K562 (cell line): ENCODE measurements at regions not wholly inside any gene's neighbourhood (a gene's known extent, or its start where the extent isn't known, plus 50 kb on each side); places are given as distances from the start of the nearest gene placed in this dataset.

Experiments used
- ATAC-seq: fragments of 200-7000 bp; cut with Tn5 transposase; 3 replicates; pipeline ENCODE4 v1.9.1; 2020; ENCODE audit warnings: moderate library complexity
- BruUV-seq: library from RNA; stranded (reverse); fragments of 400-500 nt; replicated peaks from 2 replicates; lab custom pipeline; 2021; lab: Mats Ljungman, UMichigan
- CTCF ChIA-PET: fragments of 300-600 bp; formaldehyde crosslinking; extraction: SDS; loops from one replicate; lab custom pipeline; 2021; ENCODE audit warnings: low intra/inter-chr PET ratio; lab: Yijun Ruan, JAX
- POLR2A ChIA-PET: fragments of 300-600, 350-650 bp; sonication (Branson Sonifier 250); formaldehyde crosslinking; extraction: SDS; loops from one replicate; lab custom pipeline; 2021; ENCODE audit warnings: antibody characterized with exemption, inconsistent platforms; lab: Yijun Ruan, JAX
- DNase-seq, 4 experiments: peaks; one replicate each; pipeline versions ENCODE4 v3.0.0 to v3.0.0-alpha.2; 2011 to 2018; ENCODE audit warnings: low spot score in 3 of 4, mixed read lengths in 3 of 4; ENCODE audit errors: extremely low read depth in 1 of 4
- FAIRE-seq: peaks from 2 replicates; lab custom pipeline; 2011; peaks lifted over from hg19 to GRCh38; lab: Jason Lieb, UNC
- H2AFZ ChIP-seq: 2 replicates; pipeline ENCODE4 v1.6.0; 2011; ENCODE audit warnings: low read depth, low read length, control low read depth, inconsistent platforms
- H3K27ac ChIP-seq: fragments of 200-600 bp; 3 replicates; pipeline ENCODE4 v1.8.0; 2011; ENCODE audit warnings: low read depth, mild to moderate bottlenecking, control low read depth, inconsistent platforms, low read length, moderate library complexity, mixed read lengths; ENCODE audit errors: extremely low read depth
- H3K27me3 ChIP-seq, 2 experiments: fragments of 300-600 bp in 1 of 2; 2 replicates in 1 of 2; 3 replicates in 1 of 2; pipeline versions ENCODE4 v1.6.0 to v1.8.0; 2011; ENCODE audit warnings: inconsistent platforms in 2 of 2, low read length in 2 of 2, mild to moderate bottlenecking in 1 of 2, mixed read lengths in 1 of 2, moderate library complexity in 1 of 2; ENCODE audit not compliant: control insufficient read depth in 2 of 2, insufficient read depth in 2 of 2
- H3K36me3 ChIP-seq: fragments of 300-600 bp; 3 replicates; pipeline ENCODE4 v1.8.0; 2011; ENCODE audit warnings: mild to moderate bottlenecking, low read length, inconsistent platforms; ENCODE audit not compliant: control insufficient read depth, insufficient read depth
- H3K4me1 ChIP-seq, 2 experiments: fragments of 200-600 bp in 1 of 2; replicated peaks in 1 of 2; 2 replicates in 1 of 2; 3 replicates in 1 of 2; pipeline versions ENCODE4 v1.5.1 to v1.8.0; 2011; ENCODE audit warnings: inconsistent platforms in 2 of 2, low read length in 2 of 2, mild to moderate bottlenecking in 1 of 2, mixed read lengths in 1 of 2, moderate library complexity in 1 of 2; ENCODE audit not compliant: control insufficient read depth in 2 of 2, insufficient read depth in 2 of 2
- H3K4me2 ChIP-seq: 2 replicates; pipeline ENCODE4 v1.6.1; 2011; ENCODE audit warnings: low read length, control low read depth, inconsistent platforms, mixed read lengths; ENCODE audit not compliant: insufficient read depth
- H3K4me3 ChIP-seq: fragments of 200-600 bp; sonication (generic), shearing (Covaris generic); 2 replicates; pipeline ENCODE4 v1.5.1; 2016; ENCODE audit warnings: control low read depth, inconsistent platforms
- H3K79me2 ChIP-seq: fragments of 200-600 bp; 3 replicates; pipeline ENCODE4 v1.8.0; 2011; ENCODE audit warnings: low read length, inconsistent platforms; ENCODE audit not compliant: control insufficient read depth, insufficient read depth
- H3K9ac ChIP-seq, 2 experiments: 2 replicates each; pipeline versions ENCODE4 v1.6.0 to v1.6.1; 2011; ENCODE audit warnings: low read depth in 2 of 2, low read length in 2 of 2, control low read depth in 1 of 2, inconsistent platforms in 1 of 2, mild to moderate bottlenecking in 1 of 2, mixed read lengths in 1 of 2; ENCODE audit not compliant: insufficient read depth in 1 of 2
- H3K9me1 ChIP-seq: one replicate; pipeline ENCODE4 v1.6.0; 2011; ENCODE audit warnings: inconsistent platforms, mild to moderate bottlenecking, low read length, moderate library complexity; ENCODE audit not compliant: control insufficient read depth, insufficient read depth
- H3K9me3 ChIP-seq: replicated peaks from 2 replicates; pipeline ENCODE4 v1.5.1; 2011; ENCODE audit warnings: low read depth, low read length, inconsistent platforms; ENCODE audit not compliant: control insufficient read depth, insufficient read depth
- H4K20me1 ChIP-seq: replicated peaks from 2 replicates; pipeline ENCODE4 v1.6.1; 2011; ENCODE audit warnings: low read length, inconsistent platforms, mixed read lengths; ENCODE audit not compliant: control insufficient read depth, insufficient read depth
- CREB1 ChIP-seq, 2 experiments: sonication (generic) in 1 of 2; formaldehyde crosslinking in 1 of 2; IDR thresholded peaks; 2 replicates each; pipeline versions ENCODE4 v1.6.1 to v1.8.0; 2012 to 2022; ENCODE audit warnings: inconsistent platforms in 1 of 2, mild to moderate bottlenecking in 1 of 2, missing genetic modification reagents in 1 of 2, moderate library complexity in 1 of 2
- MAFG ChIP-seq: fragments of 450-650 bp; conservative IDR thresholded peaks from 2 replicates; pipeline ENCODE4 v1.6.1; 2016; ENCODE audit warnings: missing genetic modification characterization, missing compliant biosample characterization
- MCM2 ChIP-seq: fragments of 450-650 bp; IDR thresholded peaks from 2 replicates; pipeline ENCODE4 v1.6.1; 2017; ENCODE audit warnings: low read depth, mild to moderate bottlenecking
- SAFB2 ChIP-seq: fragments of 200-400 bp; formaldehyde crosslinking; IDR thresholded peaks from 2 replicates; pipeline ENCODE4 v1.6.1; 2018; ENCODE audit warnings: borderline replicate concordance, low read length, low read depth, moderate library complexity; ENCODE audit not compliant: severe bottlenecking
- SMAD2 ChIP-seq: fragments of 150-350 bp; IDR thresholded peaks from 2 replicates; pipeline ENCODE4 v1.6.1; 2014; ENCODE audit warnings: low read depth, mild to moderate bottlenecking, low read length
- WGBS: fragments of 100-300 bp; shearing (Covaris generic); methylation state at CpG from one replicate; pipeline ENCODE4 v1.1.6; 2016; ENCODE audit warnings: low coverage, mixed read lengths; ENCODE audit not compliant: insufficient coverage; ENCODE audit errors: missing lambda C conversion rate; 5-methylcytosine and 5-hydroxymethylcytosine counted together
- in situ Hi-C: fragments of 300-500 bp; cut with MboI; formaldehyde crosslinking; loops from 4 replicates; pipeline ENCODE4 v1.15.0; 2018; ENCODE audit warnings: inconsistent platforms, mixed read lengths
- intact Hi-C: fragments of 100-400 bp; cut with micrococcal nuclease; formaldehyde crosslinking; loops from 2 replicates; pipeline ENCODE4 v1.14.2; 2022
- TF ChIP-seq, protein P1 (sequence below), 2 experiments: fragments of 450-650 bp; IDR thresholded peaks; 2 replicates each; pipeline ENCODE4 v1.6.1; 2016; ENCODE audit warnings: mild to moderate bottlenecking in 2 of 2, borderline replicate concordance in 1 of 2, low read depth in 1 of 2, moderate library complexity in 1 of 2
- TF ChIP-seq, protein P2 (sequence below): fragments of 450-650 bp; formaldehyde crosslinking; IDR thresholded peaks from 2 replicates; pipeline ENCODE4 v1.4.0; 2022; ENCODE audit warnings: missing genetic modification characterization
- TF ChIP-seq, protein P3 (sequence below): fragments of 450-650 bp; formaldehyde crosslinking; IDR thresholded peaks from 2 replicates; pipeline ENCODE4 v1.4.0; 2022; ENCODE audit warnings: mild to moderate bottlenecking, moderate library complexity

DNA sequence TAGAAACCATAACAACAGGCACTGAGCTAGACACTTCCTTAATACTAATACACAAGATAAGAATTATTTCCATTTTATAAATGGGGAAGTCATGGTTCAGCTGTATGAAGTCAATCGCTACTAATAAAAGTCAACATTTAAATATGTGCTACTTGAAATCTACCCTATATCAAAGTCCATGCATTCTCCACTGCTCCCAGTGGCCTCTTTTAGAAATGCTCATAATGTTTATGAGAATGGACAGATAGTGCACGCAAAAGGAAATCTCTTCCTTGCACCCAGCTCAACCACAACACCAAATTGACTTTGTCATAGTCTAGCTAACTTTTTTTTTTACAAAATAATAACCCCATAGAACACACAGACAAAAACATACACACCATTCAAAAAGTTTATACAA lies 281.7 kb upstream of the CXADR start (continued):
- TF ChIP-seq, protein P1, sequence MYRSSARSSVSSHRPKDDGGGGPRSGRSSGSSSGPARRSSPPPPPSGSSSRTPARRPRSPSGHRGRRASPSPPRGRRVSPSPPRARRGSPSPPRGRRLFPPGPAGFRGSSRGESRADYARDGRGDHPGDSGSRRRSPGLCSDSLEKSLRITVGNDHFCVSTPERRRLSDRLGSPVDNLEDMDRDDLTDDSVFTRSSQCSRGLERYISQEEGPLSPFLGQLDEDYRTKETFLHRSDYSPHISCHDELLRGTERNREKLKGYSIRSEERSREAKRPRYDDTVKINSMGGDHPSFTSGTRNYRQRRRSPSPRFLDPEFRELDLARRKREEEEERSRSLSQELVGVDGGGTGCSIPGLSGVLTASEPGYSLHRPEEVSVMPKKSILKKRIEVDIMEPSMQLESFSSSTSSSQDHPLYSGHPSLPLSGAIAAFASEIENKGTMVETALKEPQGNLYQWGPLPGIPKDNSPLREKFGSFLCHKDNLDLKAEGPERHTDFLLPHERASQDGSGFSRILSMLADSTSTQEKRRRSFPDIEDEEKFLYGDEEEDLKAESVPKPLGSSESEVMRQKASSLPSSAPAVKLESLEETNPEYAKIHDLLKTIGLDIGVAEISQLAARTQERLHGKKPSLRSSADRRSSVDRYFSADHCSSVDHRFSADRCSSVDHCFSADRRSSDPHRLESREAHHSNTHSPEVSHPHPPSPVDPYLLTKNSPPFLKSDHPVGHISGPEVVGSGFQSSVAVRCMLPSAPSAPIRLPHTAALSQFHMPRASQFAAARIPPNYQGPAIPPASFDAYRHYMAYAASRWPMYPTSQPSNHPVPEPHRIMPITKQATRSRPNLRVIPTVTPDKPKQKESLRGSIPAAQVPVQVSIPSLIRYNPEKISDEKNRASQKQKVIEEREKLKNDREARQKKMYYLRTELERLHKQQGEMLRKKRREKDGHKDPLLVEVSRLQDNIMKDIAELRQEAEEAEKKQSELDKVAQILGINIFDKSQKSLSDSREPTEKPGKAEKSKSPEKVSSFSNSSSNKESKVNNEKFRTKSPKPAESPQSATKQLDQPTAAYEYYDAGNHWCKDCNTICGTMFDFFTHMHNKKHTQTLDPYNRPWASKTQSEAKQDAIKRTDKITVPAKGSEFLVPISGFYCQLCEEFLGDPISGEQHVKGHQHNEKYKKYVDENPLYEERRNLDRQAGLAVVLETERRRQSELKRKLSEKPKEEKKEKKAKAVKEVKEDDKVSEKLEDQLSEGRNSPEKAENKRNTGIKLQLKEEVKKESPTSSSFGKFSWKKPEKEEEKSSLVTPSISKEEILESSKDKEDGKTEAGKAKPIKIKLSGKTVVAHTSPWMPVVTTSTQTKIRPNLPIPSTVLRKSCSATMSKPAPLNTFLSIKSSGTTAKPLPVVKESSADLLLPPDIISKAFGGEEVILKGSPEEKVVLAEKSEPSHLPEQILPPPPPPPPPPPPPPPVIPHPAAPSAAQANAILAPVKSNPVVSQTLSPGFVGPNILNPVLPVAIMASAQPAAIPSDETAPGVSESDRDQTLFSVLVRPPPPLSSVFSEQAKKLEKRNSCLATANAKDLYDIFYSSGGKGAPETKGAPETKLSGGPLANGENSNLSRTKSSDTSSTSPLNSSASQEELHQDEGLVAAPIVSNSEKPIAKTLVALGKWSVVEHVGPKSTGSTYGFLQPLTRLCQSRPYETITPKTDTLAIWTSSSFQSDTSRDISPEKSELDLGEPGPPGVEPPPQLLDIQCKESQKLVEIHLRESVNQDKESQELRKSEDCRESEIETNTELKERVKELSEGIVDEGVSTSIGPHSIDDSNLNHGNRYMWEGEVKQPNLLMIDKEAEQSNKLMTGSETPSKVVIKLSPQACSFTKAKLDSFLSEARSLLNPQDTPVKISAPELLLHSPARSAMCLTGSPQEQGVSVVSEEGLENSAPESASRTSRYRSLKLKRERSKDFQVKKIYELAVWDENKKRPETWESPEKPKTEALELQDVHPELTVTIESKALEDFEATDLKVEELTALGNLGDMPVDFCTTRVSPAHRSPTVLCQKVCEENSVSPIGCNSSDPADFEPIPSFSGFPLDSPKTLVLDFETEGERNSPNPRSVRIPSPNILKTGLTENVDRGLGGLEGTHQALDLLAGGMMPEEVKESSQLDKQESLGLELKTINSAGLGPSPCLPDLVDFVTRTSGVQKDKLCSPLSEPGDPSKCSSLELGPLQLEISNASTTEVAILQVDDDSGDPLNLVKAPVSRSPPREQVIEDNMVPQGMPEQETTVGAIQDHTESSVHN (IDR thresholded peaks at IDR 0.05; ENCODE audit: borderline replicate concordance in 1 of 2, low read depth in 1 of 2) = no peak

DNA sequence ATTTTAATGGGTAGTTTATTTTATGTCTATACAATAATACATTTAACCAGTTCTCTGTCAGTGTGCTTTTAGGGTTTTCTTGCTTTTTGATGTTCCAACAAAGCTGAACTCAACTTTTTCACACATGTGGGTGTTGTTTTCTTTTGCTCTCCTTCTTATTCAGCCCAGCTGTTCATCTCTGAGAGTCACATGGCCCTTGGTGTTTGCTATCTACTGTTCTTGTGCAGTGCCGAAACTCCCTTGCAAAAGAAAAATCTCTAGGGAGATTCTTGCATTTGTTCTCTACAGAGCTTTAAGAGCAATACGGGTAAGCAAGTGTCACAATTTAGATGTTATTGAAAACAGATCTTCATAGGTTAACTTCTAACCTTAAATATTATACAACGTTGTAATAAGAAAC lies 281.1 kb upstream of the CXADR start:
- in situ Hi-C loops (no loop called here), intact Hi-C loops (no loop called here)
- no peaks in the 10 kb centered on the region for H3K27me3 ChIP-seq
- no peak overlapping the region for H3K4me2 ChIP-seq
- no peak for FAIRE-seq
- TF ChIP-seq MCM2 (no peak), CREB1 (IDR thresholded peaks at IDR 0.05) (no peak), CREB1 (CRISPR knock-in tag; IDR thresholded peaks at IDR 0.05) (no peak), MAFG (tag) (no peak), SAFB2 (no peak), SMAD2 (no peak)
- TF ChIP-seq, protein P2, sequence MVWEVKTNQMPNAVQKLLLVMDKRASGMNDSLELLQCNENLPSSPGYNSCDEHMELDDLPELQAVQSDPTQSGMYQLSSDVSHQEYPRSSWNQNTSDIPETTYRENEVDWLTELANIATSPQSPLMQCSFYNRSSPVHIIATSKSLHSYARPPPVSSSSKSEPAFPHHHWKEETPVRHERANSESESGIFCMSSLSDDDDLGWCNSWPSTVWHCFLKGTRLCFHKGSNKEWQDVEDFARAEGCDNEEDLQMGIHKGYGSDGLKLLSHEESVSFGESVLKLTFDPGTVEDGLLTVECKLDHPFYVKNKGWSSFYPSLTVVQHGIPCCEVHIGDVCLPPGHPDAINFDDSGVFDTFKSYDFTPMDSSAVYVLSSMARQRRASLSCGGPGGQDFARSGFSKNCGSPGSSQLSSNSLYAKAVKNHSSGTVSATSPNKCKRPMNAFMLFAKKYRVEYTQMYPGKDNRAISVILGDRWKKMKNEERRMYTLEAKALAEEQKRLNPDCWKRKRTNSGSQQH = no peak
- TF ChIP-seq, protein P3, sequence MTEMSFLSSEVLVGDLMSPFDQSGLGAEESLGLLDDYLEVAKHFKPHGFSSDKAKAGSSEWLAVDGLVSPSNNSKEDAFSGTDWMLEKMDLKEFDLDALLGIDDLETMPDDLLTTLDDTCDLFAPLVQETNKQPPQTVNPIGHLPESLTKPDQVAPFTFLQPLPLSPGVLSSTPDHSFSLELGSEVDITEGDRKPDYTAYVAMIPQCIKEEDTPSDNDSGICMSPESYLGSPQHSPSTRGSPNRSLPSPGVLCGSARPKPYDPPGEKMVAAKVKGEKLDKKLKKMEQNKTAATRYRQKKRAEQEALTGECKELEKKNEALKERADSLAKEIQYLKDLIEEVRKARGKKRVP (CRISPR knock-in tag) = no peak
- no peak overlapping the region for H3K27ac ChIP-seq
- H3K9me3 ChIP-seq = no peaks in the 10 kb centered on the region
- no peak for ATAC-seq
- no peaks in the 10 kb centered on the region for H4K20me1 ChIP-seq
- no peaks in the 10 kb centered on the region for H3K36me3 ChIP-seq
- DNase-seq = no peak
- BruUV-seq = no TSS peak
- H3K9ac ChIP-seq = no peak overlapping the region
- no peaks in the 10 kb centered on the region for H3K4me1 ChIP-seq
- WGBS = 0% methylated on average over 3 of the region's 3 CpGs
- ChIA-PET CTCF (no interaction called here), POLR2A (no interaction called here)
- no peaks in the 10 kb centered on the region for H3K79me2 ChIP-seq
- no peak overlapping the region for H3K4me3 ChIP-seq
- H3K9me1 ChIP-seq = no peaks in the 10 kb centered on the region
- no peak overlapping the region for H2AFZ ChIP-seq
